A673 (cell line): ENCODE measurements at regions not wholly inside any gene's neighbourhood (a gene's known extent, or its start where the extent isn't known, plus 50 kb on each side); places are given as distances from the start of the nearest gene placed in this dataset.

Source experiments
- BruUV-seq: library from RNA; stranded (reverse); fragments of 400-500 nt; replicated peaks from 2 replicates; lab custom pipeline; 2021; lab: Mats Ljungman, UMichigan
- CTCF ChIA-PET: fragments of 300-600 bp; sonication (Branson Sonifier 250); formaldehyde crosslinking; loops from one replicate; lab custom pipeline; 2022; ENCODE audit warnings: antibody characterized with exemption; lab: Charles Lee
- POLR2A ChIA-PET: fragments of 300-600 bp; sonication (Branson Sonifier 250); formaldehyde crosslinking; loops from one replicate; lab custom pipeline; 2022; ENCODE audit warnings: antibody characterized with exemption; ENCODE audit not compliant: low non-redundant PET; lab: Charles Lee
- DNase-seq: peaks from one replicate; pipeline ENCODE4 v3.0.0-alpha.2; 2015; ENCODE audit warnings: low spot score
- H3K27ac ChIP-seq: fragments of 200-600 bp; sonication (generic); 2 replicates; pipeline ENCODE4 v1.5.1; 2016; ENCODE audit warnings: mixed run types, low read depth, mild to moderate bottlenecking, mixed read lengths, antibody characterized with exemption, low read length; ENCODE audit not compliant: poor library complexity, severe bottlenecking
- H3K27me3 ChIP-seq: fragments of 200-600 bp; sonication (generic); replicated peaks from 2 replicates; pipeline ENCODE4 v1.6.1; 2017; ENCODE audit warnings: mixed run types, low read depth, mild to moderate bottlenecking, mixed read lengths, antibody characterized with exemption, low read length; ENCODE audit not compliant: insufficient read depth, poor library complexity
- H3K36me3 ChIP-seq: fragments of 200-600 bp; sonication (generic); 2 replicates; pipeline ENCODE4 v1.6.1; 2016; ENCODE audit warnings: mixed run types, mild to moderate bottlenecking, mixed read lengths, antibody characterized with exemption, low read length; ENCODE audit not compliant: insufficient read depth, poor library complexity, severe bottlenecking
- H3K4me1 ChIP-seq: fragments of 200-600 bp; sonication (generic); 2 replicates; pipeline ENCODE4 v1.6.1; 2017; ENCODE audit warnings: mixed run types, mild to moderate bottlenecking, mixed read lengths, antibody characterized with exemption, low read length; ENCODE audit not compliant: insufficient read depth, poor library complexity, severe bottlenecking
- H3K4me3 ChIP-seq: fragments of 200-600 bp; sonication (generic); 2 replicates; pipeline ENCODE4 v1.5.1; 2016; ENCODE audit warnings: low read depth, mixed run types, mild to moderate bottlenecking, mixed read lengths, low read length; ENCODE audit not compliant: poor library complexity, severe bottlenecking
- H3K9me3 ChIP-seq: fragments of 200-600 bp; sonication (generic); 2 replicates; pipeline ENCODE4 v1.6.1; 2016; ENCODE audit warnings: mixed run types, low read depth, mild to moderate bottlenecking, mixed read lengths, antibody characterized with exemption, low read length; ENCODE audit not compliant: poor library complexity, severe bottlenecking
- EZH2 ChIP-seq: fragments of 200-600 bp; sonication (generic); IDR thresholded peaks from 2 replicates; pipeline ENCODE4 v1.6.1; 2017; ENCODE audit warnings: borderline replicate concordance, low read depth, mild to moderate bottlenecking, mixed read lengths, antibody characterized with exemption, low read length; ENCODE audit not compliant: poor library complexity, severe bottlenecking
- intact Hi-C: fragments of 100-400 bp; cut with micrococcal nuclease; formaldehyde crosslinking; loops from one replicate; pipeline ENCODE4 v1.10.0; 2022; ENCODE audit not compliant: unreplicated experiment
- TF ChIP-seq, protein P1 (sequence below): fragments of 300-800, 200-600 bp; sonication (generic); conservative IDR thresholded peaks from 2 replicates; pipeline ENCODE4 v1.5.1; 2017; ENCODE audit warnings: low read depth, mild to moderate bottlenecking, antibody characterized with exemption, low read length, moderate library complexity, mixed read lengths

DNA sequence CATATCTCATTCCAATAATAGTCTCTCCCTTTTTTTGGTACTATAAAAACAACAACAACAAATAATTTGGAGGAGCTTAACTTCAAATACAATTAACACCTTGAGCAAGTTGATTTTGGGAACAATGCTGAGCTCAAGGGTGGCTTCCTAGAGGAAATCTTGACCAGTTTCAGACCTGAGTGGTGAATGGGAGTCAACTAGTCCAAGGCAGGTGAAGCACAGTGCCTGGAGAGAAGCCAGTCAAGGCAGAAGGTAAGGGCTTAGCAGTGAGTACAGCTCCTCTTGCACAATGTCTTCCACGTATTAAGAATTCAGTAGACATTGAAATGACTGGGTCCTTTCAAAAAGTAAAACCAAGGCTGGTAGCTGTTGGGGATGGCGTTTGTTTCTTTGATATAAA, 444.8 kb downstream of the ATP23 start:
- BruUV-seq: no TSS peak
- POLR2A ChIA-PET: no interaction called here
- DNase-seq: no peak
- no peaks in the 10 kb centered on the region for H3K27me3 ChIP-seq
- H3K36me3 ChIP-seq: no peaks in the 10 kb centered on the region
- TF ChIP-seq, protein P1, sequence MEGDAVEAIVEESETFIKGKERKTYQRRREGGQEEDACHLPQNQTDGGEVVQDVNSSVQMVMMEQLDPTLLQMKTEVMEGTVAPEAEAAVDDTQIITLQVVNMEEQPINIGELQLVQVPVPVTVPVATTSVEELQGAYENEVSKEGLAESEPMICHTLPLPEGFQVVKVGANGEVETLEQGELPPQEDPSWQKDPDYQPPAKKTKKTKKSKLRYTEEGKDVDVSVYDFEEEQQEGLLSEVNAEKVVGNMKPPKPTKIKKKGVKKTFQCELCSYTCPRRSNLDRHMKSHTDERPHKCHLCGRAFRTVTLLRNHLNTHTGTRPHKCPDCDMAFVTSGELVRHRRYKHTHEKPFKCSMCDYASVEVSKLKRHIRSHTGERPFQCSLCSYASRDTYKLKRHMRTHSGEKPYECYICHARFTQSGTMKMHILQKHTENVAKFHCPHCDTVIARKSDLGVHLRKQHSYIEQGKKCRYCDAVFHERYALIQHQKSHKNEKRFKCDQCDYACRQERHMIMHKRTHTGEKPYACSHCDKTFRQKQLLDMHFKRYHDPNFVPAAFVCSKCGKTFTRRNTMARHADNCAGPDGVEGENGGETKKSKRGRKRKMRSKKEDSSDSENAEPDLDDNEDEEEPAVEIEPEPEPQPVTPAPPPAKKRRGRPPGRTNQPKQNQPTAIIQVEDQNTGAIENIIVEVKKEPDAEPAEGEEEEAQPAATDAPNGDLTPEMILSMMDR: no peak
- no peak for TF ChIP-seq EZH2
- CTCF ChIA-PET: no interaction called here
- no peaks in the 10 kb centered on the region for H3K9me3 ChIP-seq
- no peaks in the 10 kb centered on the region for H3K4me1 ChIP-seq
- intact Hi-C loops: no loop called here
- no peak overlapping the region for H3K27ac ChIP-seq
- no peak overlapping the region for H3K4me3 ChIP-seq

DNA sequence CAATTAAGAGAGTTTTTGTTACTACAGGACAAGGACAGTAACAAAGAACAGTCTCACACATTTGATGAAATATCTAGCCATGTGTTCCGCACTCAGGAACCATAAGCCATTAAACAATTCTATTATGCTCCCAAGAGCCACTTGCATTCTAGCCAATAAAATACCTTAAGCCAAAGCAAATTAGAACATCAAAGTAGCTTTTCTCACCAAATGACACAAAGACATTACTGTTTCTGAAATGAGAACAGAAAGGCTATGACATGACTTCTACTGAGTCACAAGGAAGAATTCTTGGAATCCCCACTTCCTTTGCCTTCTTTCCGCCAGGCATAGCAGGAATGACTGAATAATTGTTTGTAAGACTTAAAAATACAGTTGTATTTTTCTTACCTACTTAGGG, 445.8 kb downstream of the ATP23 start:
- TF ChIP-seq EZH2: no peak
- TF ChIP-seq, protein P1: no peak
- H3K36me3 ChIP-seq: no peaks in the 10 kb centered on the region
- H3K4me1 ChIP-seq: no peaks in the 10 kb centered on the region
- no TSS peak for BruUV-seq
- H3K27ac ChIP-seq: no peak overlapping the region
- ChIA-PET POLR2A (no interaction called here), CTCF (no interaction called here)
- no peaks in the 10 kb centered on the region for H3K27me3 ChIP-seq
- no peak for DNase-seq
- H3K9me3 ChIP-seq: no peaks in the 10 kb centered on the region
- intact Hi-C loops: no loop called here
- no peak overlapping the region for H3K4me3 ChIP-seq

DNA sequence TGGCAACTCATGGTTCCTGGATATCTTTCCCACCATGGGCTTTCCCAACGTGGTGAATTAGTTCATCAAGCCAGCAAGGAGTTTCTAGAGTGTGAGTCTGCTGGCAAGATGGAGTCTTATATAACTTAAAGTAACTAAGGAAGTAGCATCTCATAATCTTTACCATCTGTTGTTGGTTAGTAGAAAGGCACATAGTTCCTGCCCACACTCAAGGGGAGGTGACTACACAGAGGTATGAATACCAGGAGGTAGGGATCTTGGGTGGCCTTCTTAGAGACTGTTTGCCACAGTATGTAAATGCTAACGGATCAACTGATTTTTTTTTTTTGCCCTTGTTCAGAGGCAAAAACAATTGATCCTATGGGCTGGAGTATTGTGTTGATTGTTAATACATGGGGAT, 446.9 kb downstream of the ATP23 start:
- DNase-seq: no peak
- no peaks in the 10 kb centered on the region for H3K4me1 ChIP-seq
- H3K9me3 ChIP-seq: no peaks in the 10 kb centered on the region
- ChIA-PET CTCF (no interaction called here), POLR2A (no interaction called here)
- no TSS peak for BruUV-seq
- no peak overlapping the region for H3K4me3 ChIP-seq
- TF ChIP-seq, protein P1: no peak
- no peak for TF ChIP-seq EZH2
- no peaks in the 10 kb centered on the region for H3K27me3 ChIP-seq
- H3K36me3 ChIP-seq: no peaks in the 10 kb centered on the region
- intact Hi-C loops: no loop called here
- no peak overlapping the region for H3K27ac ChIP-seq
